ENCODE measurements at regions not wholly inside any gene's neighbourhood (a gene's known extent, or its start where the extent isn't known, plus 50 kb on each side); places are given as distances from the start of the nearest gene placed in this dataset.

GRCh38 chr1:68795956-68796355, 299.1 kb upstream of the DEPDC1 start:
- TF ChIP-seq CTCF (IDR thresholded peaks at IDR 0.05) = no peak
- no peak for TF ChIP-seq POLR2AphosphoS5 (IDR thresholded peaks at IDR 0.05)
